VCaP (cell line): ENCODE measurements at regions not wholly inside any gene's neighbourhood (a gene's known extent, or its start where the extent isn't known, plus 50 kb on each side); places are given as distances from the start of the nearest gene placed in this dataset.

Source experiments
- H3K27ac ChIP-seq: fragments of 450-650 bp; 2 replicates; pipeline ENCODE4 v1.5.1; 2017
- TF ChIP-seq, protein P1 (sequence below): fragments of 450-650 bp; conservative IDR thresholded peaks from 2 replicates; pipeline ENCODE4 v1.5.1; 2017; ENCODE audit warnings: mild to moderate bottlenecking, moderate library complexity

DNA sequence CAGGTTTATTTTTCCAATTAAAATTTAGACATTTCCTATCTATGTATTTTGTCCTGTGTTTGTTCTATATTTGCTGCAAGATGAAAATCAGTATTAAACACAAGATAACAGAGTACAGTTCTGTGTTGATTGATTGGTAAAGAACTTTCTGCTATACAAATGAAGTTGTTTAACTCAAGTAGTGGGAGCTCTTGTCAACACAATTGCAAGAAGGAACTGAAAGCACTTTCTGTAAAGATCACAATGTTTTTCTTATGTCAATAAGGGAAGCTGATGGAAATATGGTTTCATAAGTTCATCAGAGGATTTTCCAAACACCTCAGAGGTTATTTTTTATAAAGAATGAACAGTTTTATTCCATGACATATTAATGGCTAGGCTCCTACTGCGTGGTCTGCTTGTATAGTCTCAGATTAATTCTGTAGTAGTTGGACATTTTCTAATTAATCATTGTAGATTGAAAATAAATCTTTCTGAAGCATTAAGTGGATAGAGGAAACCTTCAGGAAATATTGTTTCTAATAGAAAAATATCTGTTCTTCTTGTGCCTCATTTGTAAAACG, 379.5 kb downstream of the LRFN5 start:
- H3K27ac ChIP-seq, result no peak overlapping the region
- TF ChIP-seq, protein P1, sequence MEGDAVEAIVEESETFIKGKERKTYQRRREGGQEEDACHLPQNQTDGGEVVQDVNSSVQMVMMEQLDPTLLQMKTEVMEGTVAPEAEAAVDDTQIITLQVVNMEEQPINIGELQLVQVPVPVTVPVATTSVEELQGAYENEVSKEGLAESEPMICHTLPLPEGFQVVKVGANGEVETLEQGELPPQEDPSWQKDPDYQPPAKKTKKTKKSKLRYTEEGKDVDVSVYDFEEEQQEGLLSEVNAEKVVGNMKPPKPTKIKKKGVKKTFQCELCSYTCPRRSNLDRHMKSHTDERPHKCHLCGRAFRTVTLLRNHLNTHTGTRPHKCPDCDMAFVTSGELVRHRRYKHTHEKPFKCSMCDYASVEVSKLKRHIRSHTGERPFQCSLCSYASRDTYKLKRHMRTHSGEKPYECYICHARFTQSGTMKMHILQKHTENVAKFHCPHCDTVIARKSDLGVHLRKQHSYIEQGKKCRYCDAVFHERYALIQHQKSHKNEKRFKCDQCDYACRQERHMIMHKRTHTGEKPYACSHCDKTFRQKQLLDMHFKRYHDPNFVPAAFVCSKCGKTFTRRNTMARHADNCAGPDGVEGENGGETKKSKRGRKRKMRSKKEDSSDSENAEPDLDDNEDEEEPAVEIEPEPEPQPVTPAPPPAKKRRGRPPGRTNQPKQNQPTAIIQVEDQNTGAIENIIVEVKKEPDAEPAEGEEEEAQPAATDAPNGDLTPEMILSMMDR, result no peak

DNA sequence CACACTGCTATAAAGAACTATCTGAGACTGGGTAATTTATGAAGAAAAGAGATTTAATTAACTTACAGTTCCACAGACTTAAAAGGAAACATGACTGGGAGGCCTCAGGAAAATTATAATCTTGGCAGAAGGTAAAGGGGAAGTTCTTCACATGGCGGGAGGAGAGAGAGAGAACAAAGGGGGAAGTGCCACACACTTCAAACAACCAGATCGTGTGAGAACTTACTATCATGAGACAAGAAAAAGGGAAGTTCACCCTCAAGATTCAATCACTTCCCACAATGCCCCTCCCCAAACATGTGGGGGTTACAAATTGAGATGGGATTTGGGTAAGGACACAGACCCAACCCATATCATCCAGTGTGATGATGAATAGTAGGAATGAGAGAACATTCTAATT, 366.5 kb downstream of the LRFN5 start:
- TF ChIP-seq, protein P1, result no peak
- H3K27ac ChIP-seq, result no peak overlapping the region

DNA sequence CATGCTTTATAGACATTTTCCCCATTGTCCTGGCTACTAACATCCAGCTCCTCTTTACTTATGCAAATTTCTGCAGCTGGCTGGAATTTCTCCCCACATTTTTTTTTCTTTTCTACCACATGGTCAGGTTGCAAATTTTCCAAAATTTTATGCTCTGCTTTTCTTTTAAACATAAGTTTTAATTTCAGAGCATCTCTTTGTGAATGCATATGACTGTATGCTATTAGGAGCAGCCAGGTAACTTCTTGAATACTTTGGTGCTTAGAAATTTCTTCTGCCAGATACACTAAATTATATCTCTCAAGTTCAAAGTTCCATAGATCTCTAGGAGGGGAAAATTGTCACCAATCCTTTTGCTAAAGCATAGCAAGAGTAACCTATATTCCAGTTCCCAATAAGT, 365.9 kb downstream of the LRFN5 start:
- no peak overlapping the region for H3K27ac ChIP-seq
- TF ChIP-seq, protein P1, result no peak

DNA sequence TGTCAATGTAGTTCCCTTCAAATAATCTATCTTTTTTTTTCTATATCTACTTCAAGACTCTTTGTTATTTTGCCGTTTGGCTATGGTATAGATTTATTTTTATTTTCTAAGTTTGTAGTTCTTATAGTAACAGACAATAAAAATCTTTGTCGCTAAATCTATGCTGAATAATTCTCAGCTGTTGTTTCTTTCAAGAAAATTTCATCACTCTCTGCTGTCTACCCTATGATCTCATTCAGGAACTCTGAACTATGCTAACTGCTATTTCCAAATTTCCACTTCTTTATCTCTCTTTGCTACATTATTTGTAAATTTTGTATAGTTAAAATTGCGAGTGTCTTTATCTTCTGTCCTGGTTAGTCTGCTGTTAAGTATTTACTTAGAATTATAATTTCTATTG, 353.6 kb downstream of the LRFN5 start:
- H3K27ac ChIP-seq, result no peak overlapping the region

DNA sequence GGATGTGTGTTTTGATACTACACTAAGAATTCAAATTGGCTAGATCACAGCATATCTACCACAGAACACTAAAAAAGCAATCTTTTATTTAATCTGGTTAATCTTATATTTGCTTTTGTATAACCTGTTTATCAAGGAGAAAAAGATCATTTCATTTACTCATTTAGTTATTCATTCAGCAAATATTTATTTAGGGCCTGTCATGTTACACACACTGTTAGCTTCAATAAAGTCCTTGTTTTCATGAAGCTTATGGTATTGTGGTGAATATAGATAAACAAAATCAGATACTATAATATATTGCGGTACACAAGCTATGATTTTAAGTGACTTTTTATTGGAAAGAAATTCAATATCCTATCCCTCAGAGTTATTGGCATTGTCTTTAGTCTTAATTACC, 350.8 kb downstream of the LRFN5 start:
- H3K27ac ChIP-seq, result no peak overlapping the region
- TF ChIP-seq, protein P1, result no peak

More for the DNA sequence above, 353.6 kb downstream of the LRFN5 start:
- TF ChIP-seq, protein P1, result no peak
